HepG2 (cell line): ENCODE measurements at regions not wholly inside any gene's neighbourhood (a gene's known extent, or its start where the extent isn't known, plus 50 kb on each side); places are given as distances from the start of the nearest gene placed in this dataset.
A peak's percentile ranks its signal among the peaks of the same experiment; 100 is the strongest.

ENCODE experiments used
- ATAC-seq: fragments of 200-7000 bp; cut with Tn5 transposase; 3 replicates; pipeline ENCODE4 v1.9.1; 2020; ENCODE audit warnings: mild to moderate bottlenecking, moderate library complexity
- BruUV-seq: library from RNA; stranded (reverse); fragments of 400-500 nt; replicated peaks from 2 replicates; lab custom pipeline; 2021; lab: Mats Ljungman, UMichigan
- CTCF ChIA-PET: fragments of 300-600 bp; formaldehyde crosslinking; extraction: SDS; loops from one replicate; lab custom pipeline; 2021; ENCODE audit warnings: low total read pairs, inconsistent platforms, low intra/inter-chr PET ratio; lab: Yijun Ruan, JAX
- POLR2A ChIA-PET: fragments of 350-600 bp; sonication (Branson Sonifier 250); formaldehyde crosslinking; loops from one replicate; lab custom pipeline; 2020; ENCODE audit warnings: antibody characterized with exemption, inconsistent platforms; lab: Yijun Ruan, JAX
- DNase-seq: peaks from one replicate; pipeline ENCODE4 v3.0.0-alpha.2; 2015; ENCODE audit warnings: low spot score
- FAIRE-seq: peaks from 3 replicates; lab custom pipeline; 2011; peaks lifted over from hg19 to GRCh38; lab: Jason Lieb, UNC
- H2AFZ ChIP-seq: one replicate; pipeline ENCODE4 v1.6.1; 2011; ENCODE audit warnings: low read length, inconsistent platforms
- H3K27ac ChIP-seq: fragments of 300-600 bp; 3 replicates; pipeline ENCODE4 v1.8.0; 2011; ENCODE audit warnings: mixed run types, mild to moderate bottlenecking, mixed read lengths, low read length, inconsistent platforms; ENCODE audit not compliant: insufficient read depth; ENCODE audit errors: extremely low read length
- H3K27me3 ChIP-seq, 2 experiments: fragments of 200-600 bp in 1 of 2; 2 replicates in 1 of 2; 3 replicates in 1 of 2; pipeline versions ENCODE4 v1.6.0 to v1.8.0; 2011; ENCODE audit warnings: low read length in 2 of 2, mild to moderate bottlenecking in 2 of 2, moderate library complexity in 2 of 2, inconsistent platforms in 1 of 2; ENCODE audit not compliant: insufficient read depth in 2 of 2, control insufficient read depth in 1 of 2
- H3K36me3 ChIP-seq, 2 experiments: fragments of 200-600 bp in 1 of 2; replicated peaks in 1 of 2; 2 replicates in 1 of 2; 3 replicates in 1 of 2; pipeline versions ENCODE4 v1.5.1 to v1.8.0; 2011; ENCODE audit warnings: low read length in 2 of 2, inconsistent platforms in 1 of 2; ENCODE audit not compliant: insufficient read depth in 2 of 2, control insufficient read depth in 1 of 2
- H3K4me1 ChIP-seq: 2 replicates; pipeline ENCODE4 v1.5.1; 2012; ENCODE audit warnings: low read length, inconsistent platforms; ENCODE audit not compliant: insufficient read depth
- H3K4me2 ChIP-seq: 2 replicates; pipeline ENCODE4 v1.6.0; 2011; ENCODE audit warnings: low read depth, low read length, inconsistent platforms
- H3K4me3 ChIP-seq, 3 experiments: fragments of 200-600 bp in 1 of 3; sonication (generic), shearing (Covaris generic) in 1 of 3; replicated peaks in 1 of 3; 2 replicates each; pipeline ENCODE4 v1.5.1; 2011 to 2016; ENCODE audit warnings: low read length in 3 of 3, inconsistent platforms in 2 of 3, low read depth in 2 of 3, mild to moderate bottlenecking in 2 of 3, control low read depth in 1 of 3, mixed read lengths in 1 of 3; ENCODE audit not compliant: insufficient read depth in 1 of 3
- H3K79me2 ChIP-seq: one replicate; pipeline ENCODE4 v1.6.1; 2011; ENCODE audit warnings: low read length, inconsistent platforms; ENCODE audit not compliant: insufficient read depth
- H3K9ac ChIP-seq: 2 replicates; pipeline ENCODE4 v1.6.0; 2011; ENCODE audit warnings: mild to moderate bottlenecking, low read depth, low read length, inconsistent platforms; ENCODE audit not compliant: insufficient read depth
- H3K9me3 ChIP-seq: 2 replicates; pipeline ENCODE4 v1.5.1; 2012; ENCODE audit warnings: mild to moderate bottlenecking, low read length
- H4K20me1 ChIP-seq: 2 replicates; pipeline ENCODE4 v1.6.0; 2011; ENCODE audit warnings: inconsistent platforms, mild to moderate bottlenecking, low read length, moderate library complexity; ENCODE audit not compliant: insufficient read depth
- CBX5 ChIP-seq: sonication (generic); formaldehyde crosslinking; IDR thresholded peaks from 2 replicates; pipeline ENCODE4 v1.4.0; 2020; ENCODE audit warnings: missing genetic modification reagents, borderline replicate concordance
- CREB1 ChIP-seq, 2 experiments: fragments of 450-650 bp in 1 of 2; IDR thresholded peaks; 2 replicates each; pipeline ENCODE4 v1.6.1; 2016 to 2017; ENCODE audit warnings: control low read depth in 1 of 2, mild to moderate bottlenecking in 1 of 2, missing compliant biosample characterization in 1 of 2, missing genetic modification characterization in 1 of 2
- HMG20B ChIP-seq: conservative IDR thresholded peaks from 2 replicates; pipeline ENCODE4 v1.6.1; 2016; ENCODE audit warnings: missing genetic modification reagents, missing compliant biosample characterization
- NFIC ChIP-seq: IDR thresholded peaks from 2 replicates; pipeline ENCODE4 v1.6.1; 2012; ENCODE audit warnings: mild to moderate bottlenecking, low read length, inconsistent platforms
- SNAPC2 ChIP-seq: sonication (generic); formaldehyde crosslinking; IDR thresholded peaks from 2 replicates; pipeline ENCODE4 v1.8.1; 2022; ENCODE audit warnings: mild to moderate bottlenecking, missing genetic modification reagents
- ZBTB3 ChIP-seq: sonication (generic); formaldehyde crosslinking; IDR thresholded peaks from 2 replicates; pipeline ENCODE4 v1.4.0; 2020; ENCODE audit warnings: low read depth, mild to moderate bottlenecking, moderate library complexity, missing genetic modification reagents, borderline replicate concordance
- ZFP1 ChIP-seq: IDR thresholded peaks from 2 replicates; pipeline ENCODE4 v1.6.1; 2016
- ZKSCAN1 ChIP-seq: fragments of 150-350 bp; IDR thresholded peaks from 2 replicates; pipeline ENCODE4 v1.6.1; 2014; ENCODE audit warnings: low read length
- WGBS: methylation state at CpG from one replicate; pipeline ENCODE4 v1.1.6; 2017; ENCODE audit warnings: low lambda C conversion rate; 5-methylcytosine and 5-hydroxymethylcytosine counted together
- in situ Hi-C: cut with HindIII; loops from 2 replicates; pipeline ENCODE4 v1.10.0; 2017; ENCODE audit warnings: low pct_unique_long_range_greater_than_20kb; ENCODE audit not compliant: extremely low pct_ligation_motif_present
- intact Hi-C: fragments of 100-400 bp; cut with micrococcal nuclease; formaldehyde crosslinking; loops from one replicate; pipeline ENCODE4 v1.10.0; 2022; ENCODE audit not compliant: unreplicated experiment
- TF ChIP-seq, protein P1 (sequence below): sonication (generic); formaldehyde crosslinking; IDR thresholded peaks from 2 replicates; pipeline ENCODE4 v1.5.0; 2020; ENCODE audit warnings: mild to moderate bottlenecking, missing genetic modification reagents, borderline replicate concordance
- TF ChIP-seq, protein P2 (sequence below), 2 experiments: fragments of 450-650 bp in 1 of 2; sonication (generic) in 1 of 2; formaldehyde crosslinking; IDR thresholded peaks; 2 replicates each; pipeline versions ENCODE4 v1.5.0 to v1.8.0; 2020 to 2022; ENCODE audit warnings: mild to moderate bottlenecking in 1 of 2, missing genetic modification reagents in 1 of 2

DNA sequence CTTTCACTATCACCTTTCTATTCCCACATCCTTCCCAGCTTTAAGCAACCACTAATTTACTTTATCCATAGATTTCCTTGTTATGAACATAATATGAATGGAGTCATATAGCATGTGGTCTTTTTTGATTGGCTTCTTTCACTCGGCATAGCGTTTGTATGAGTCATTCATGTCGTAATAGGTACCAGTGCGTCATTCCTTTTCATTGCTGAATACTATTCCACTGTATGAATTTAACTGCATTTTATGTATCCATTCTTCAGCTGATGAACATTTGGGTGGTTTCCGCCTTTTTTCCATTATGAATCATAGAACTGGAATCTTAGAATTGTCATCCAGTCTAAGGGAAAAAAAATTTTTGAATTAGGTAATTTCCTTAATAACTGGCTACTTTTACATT, 411.3 kb upstream of the AUTS2 start:
- ChIA-PET POLR2A (no interaction called here), CTCF (no interaction called here)
- H3K4me2 ChIP-seq: no peak overlapping the region
- H3K36me3 ChIP-seq: no peaks in the 10 kb centered on the region
- H4K20me1 ChIP-seq: no peaks in the 10 kb centered on the region
- H2AFZ ChIP-seq: no peak overlapping the region
- H3K9me3 ChIP-seq: peaks cover 5% of the 10 kb centered on the region; the same call in 1 of the 2 replicates
- H3K9ac ChIP-seq: no peak overlapping the region
- no peak for ATAC-seq
- FAIRE-seq: no peak
- in situ Hi-C loops: no loop called here
- no peaks in the 10 kb centered on the region for H3K27me3 ChIP-seq
- no peak for DNase-seq
- H3K27ac ChIP-seq: no peak overlapping the region
- no peaks in the 10 kb centered on the region for H3K4me1 ChIP-seq
- intact Hi-C loops: no loop called here
- no peak overlapping the region for H3K4me3 ChIP-seq
- no peaks in the 10 kb centered on the region for H3K79me2 ChIP-seq
- TF ChIP-seq ZBTB3 (CRISPR knock-in tag) (no peak), NFIC (no peak), CREB1 (IDR thresholded peaks at IDR 0.05) (0 out of 2 replicates have a peak, but pooled peaks have one; percentile 28), CREB1 (CRISPR knock-in tag; IDR thresholded peaks at IDR 0.05) (no peak)
- 25% methylated on average over 5 of the region's 5 CpGs for WGBS
- BruUV-seq: no TSS peak

DNA sequence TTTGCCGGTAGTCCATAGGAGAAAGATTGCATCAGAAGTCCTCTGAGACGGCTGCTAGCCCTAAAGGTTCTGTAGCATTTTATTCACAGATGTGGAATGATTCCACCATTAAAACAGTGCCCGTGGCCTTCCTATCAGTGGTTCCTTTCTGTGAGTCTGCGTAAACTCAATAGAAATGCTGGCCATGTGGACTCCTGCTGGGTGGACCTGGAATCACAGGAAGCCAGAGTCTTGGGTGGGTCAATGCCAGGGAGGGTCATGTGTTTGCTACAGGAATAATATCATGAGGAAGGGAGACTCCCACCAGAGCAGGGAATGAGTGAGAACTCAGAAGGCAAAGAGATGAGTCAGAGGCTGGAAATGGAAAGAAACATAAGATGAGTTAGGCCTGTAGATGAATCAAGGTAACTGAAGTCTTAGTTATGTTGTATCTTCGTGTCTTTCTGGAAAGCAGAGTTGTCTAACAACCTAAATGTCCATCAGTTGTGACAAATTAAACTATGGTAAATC, 410.4 kb upstream of the AUTS2 start:
- no peak for ATAC-seq
- Histone ChIP-seq H3K9me3 (peaks cover 9% of the 10 kb centered on the region; the same call in 1 of the 2 replicates), H3K36me3 (no peaks in the 10 kb centered on the region), H3K9ac (no peak overlapping the region), H3K4me1 (no peaks in the 10 kb centered on the region), H3K4me3 (no peak overlapping the region), H3K27ac (no peak overlapping the region), H3K4me2 (no peak overlapping the region), H4K20me1 (no peaks in the 10 kb centered on the region), H2AFZ (no peak overlapping the region), H3K27me3 (no peaks in the 10 kb centered on the region), H3K79me2 (no peaks in the 10 kb centered on the region)
- POLR2A ChIA-PET: no interaction called here
- CTCF ChIA-PET: no interaction called here
- no TSS peak for BruUV-seq
- in situ Hi-C loops (no loop called here), intact Hi-C loops (no loop called here)
- WGBS: 28% methylated on average over 5 of the region's 5 CpGs
- no peak for DNase-seq
- FAIRE-seq: no peak
- TF ChIP-seq SNAPC2 (CRISPR knock-in tag) (no peak), HMG20B (no peak), CBX5 (no peak), ZFP1 (CRISPR knock-in tag) (no peak), ZKSCAN1 (no peak)
- TF ChIP-seq, protein P1, sequence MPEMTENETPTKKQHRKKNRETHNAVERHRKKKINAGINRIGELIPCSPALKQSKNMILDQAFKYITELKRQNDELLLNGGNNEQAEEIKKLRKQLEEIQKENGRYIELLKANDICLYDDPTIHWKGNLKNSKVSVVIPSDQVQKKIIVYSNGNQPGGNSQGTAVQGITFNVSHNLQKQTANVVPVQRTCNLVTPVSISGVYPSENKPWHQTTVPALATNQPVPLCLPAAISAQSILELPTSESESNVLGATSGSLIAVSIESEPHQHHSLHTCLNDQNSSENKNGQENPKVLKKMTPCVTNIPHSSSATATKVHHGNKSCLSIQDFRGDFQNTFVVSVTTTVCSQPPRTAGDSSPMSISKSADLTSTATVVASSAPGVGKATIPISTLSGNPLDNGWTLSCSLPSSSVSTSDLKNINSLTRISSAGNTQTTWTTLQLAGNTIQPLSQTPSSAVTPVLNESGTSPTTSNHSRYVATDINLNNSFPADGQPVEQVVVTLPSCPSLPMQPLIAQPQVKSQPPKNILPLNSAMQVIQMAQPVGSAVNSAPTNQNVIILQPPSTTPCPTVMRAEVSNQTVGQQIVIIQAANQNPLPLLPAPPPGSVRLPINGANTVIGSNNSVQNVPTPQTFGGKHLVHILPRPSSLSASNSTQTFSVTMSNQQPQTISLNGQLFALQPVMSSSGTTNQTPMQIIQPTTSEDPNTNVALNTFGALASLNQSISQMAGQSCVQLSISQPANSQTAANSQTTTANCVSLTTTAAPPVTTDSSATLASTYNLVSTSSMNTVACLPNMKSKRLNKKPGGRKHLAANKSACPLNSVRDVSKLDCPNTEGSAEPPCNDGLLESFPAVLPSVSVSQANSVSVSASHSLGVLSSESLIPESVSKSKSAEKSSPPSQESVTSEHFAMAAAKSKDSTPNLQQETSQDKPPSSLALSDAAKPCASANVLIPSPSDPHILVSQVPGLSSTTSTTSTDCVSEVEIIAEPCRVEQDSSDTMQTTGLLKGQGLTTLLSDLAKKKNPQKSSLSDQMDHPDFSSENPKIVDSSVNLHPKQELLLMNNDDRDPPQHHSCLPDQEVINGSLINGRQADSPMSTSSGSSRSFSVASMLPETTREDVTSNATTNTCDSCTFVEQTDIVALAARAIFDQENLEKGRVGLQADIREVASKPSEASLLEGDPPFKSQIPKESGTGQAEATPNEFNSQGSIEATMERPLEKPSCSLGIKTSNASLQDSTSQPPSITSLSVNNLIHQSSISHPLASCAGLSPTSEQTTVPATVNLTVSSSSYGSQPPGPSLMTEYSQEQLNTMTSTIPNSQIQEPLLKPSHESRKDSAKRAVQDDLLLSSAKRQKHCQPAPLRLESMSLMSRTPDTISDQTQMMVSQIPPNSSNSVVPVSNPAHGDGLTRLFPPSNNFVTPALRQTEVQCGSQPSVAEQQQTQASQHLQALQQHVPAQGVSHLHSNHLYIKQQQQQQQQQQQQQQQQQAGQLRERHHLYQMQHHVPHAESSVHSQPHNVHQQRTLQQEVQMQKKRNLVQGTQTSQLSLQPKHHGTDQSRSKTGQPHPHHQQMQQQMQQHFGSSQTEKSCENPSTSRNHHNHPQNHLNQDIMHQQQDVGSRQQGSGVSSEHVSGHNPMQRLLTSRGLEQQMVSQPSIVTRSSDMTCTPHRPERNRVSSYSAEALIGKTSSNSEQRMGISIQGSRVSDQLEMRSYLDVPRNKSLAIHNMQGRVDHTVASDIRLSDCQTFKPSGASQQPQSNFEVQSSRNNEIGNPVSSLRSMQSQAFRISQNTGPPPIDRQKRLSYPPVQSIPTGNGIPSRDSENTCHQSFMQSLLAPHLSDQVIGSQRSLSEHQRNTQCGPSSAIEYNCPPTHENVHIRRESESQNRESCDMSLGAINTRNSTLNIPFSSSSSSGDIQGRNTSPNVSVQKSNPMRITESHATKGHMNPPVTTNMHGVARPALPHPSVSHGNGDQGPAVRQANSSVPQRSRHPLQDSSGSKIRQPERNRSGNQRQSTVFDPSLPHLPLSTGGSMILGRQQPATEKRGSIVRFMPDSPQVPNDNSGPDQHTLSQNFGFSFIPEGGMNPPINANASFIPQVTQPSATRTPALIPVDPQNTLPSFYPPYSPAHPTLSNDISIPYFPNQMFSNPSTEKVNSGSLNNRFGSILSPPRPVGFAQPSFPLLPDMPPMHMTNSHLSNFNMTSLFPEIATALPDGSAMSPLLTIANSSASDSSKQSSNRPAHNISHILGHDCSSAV (CRISPR knock-in tag): no peak
- TF ChIP-seq, protein P2, sequence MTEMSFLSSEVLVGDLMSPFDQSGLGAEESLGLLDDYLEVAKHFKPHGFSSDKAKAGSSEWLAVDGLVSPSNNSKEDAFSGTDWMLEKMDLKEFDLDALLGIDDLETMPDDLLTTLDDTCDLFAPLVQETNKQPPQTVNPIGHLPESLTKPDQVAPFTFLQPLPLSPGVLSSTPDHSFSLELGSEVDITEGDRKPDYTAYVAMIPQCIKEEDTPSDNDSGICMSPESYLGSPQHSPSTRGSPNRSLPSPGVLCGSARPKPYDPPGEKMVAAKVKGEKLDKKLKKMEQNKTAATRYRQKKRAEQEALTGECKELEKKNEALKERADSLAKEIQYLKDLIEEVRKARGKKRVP (CRISPR knock-in tag; IDR thresholded peaks at IDR 0.05): no peak
